Left forelimb (tissue), 1 donor: ENCODE measurements at regions not wholly inside any gene's neighbourhood (a gene's known extent, or its start where the extent isn't known, plus 50 kb on each side); places are given as distances from the start of the nearest gene placed in this dataset.

ENCODE experiments used
- DNase-seq: peaks from one replicate; pipeline ENCODE4 v3.0.0-alpha.2; 2018; ENCODE audit warnings: low spot score

DNA sequence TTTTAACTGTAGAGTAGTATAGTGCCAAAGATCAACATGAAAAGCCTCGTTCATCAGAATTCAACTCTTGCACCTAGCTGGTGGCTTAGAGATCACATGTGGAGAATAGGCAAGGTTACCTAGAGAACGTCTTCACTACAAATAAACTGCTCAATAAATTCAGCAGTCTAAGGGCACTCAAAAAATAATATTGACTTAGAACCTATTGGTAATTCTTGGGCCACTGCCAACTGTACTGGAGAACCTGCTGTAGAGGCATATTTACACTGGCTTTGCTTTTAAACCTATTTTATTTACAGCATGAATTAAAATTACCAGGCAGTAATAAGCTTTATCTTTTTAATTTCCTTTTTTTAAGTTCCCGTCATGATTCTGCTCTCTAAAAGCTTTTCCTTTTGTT, 343.7 kb downstream of the PDHA2 start:
- DNase-seq = no peak

- DNase-seq = no peak
Observed at GRCh38 chr4:96186593-96186992, 346.7 kb downstream of the PDHA2 start.

GRCh38 chr4:96189761-96190160, 349.9 kb downstream of the PDHA2 start:
- DNase-seq = no peak

- DNase-seq = no peak
Observed at GRCh38 chr4:96193061-96193460, 353.2 kb downstream of the PDHA2 start.

- no peak for DNase-seq
Observed at GRCh38 chr4:96194993-96195392, 355.1 kb downstream of the PDHA2 start.

- DNase-seq = no peak
Observed at GRCh38 chr4:96205143-96205936, 365.4 kb downstream of the PDHA2 start.

DNA sequence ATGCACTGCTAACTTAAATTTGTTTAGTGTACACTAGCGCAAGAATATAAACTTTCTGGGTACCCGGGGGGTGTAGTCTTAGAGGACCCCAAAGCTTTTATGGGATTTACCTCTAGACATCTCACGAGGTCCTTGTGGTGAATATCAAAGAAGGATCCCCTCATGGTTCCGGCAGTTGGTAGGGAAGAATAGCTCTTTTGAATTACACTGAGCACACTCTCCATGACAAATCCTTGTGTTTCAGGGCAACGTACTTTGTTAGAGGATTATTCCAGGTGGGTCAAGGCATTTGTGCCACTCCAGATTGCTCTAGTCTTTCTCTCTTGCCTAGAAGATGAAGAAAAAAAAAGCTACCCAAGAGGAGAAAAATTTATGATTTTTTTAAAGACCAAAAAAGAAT, 387.6 kb downstream of the PDHA2 start:
- DNase-seq = no peak

GRCh38 chr4:96228463-96228862, 388.6 kb downstream of the PDHA2 start:
- DNase-seq = no peak

- DNase-seq = no peak
Observed at GRCh38 chr4:96240041-96240440, 400.1 kb downstream of the PDHA2 start.

GRCh38 chr4:96241819-96242218, 401.9 kb downstream of the PDHA2 start:
- DNase-seq = no peak

- no peak for DNase-seq
Observed at GRCh38 chr4:96247096-96247495, 407.2 kb downstream of the PDHA2 start.

DNA sequence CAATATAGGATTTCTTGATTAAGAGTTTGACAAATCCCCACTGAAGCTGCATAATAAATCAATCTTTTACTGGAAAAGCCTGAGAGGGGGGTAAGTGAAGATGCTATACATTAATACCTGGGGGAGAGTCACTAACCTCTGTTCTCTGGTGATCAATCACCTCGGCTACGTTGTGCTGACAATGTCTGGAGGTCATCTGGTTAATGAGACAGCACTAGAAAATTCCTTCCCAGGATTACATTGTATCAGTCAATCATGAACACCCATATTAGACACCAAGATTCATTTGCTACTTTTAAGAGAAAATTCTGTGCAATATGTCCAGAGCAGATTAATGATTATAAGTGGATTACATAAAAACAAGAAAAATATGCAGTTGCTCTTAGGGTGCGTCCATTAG, 408.3 kb downstream of the PDHA2 start:
- DNase-seq = no peak

- DNase-seq = no peak
Observed at GRCh38 chr4:96260064-96260682, 420.3 kb downstream of the PDHA2 start.

GRCh38 chr4:96262057-96262456, 422.2 kb downstream of the PDHA2 start:
- no peak for DNase-seq

DNA sequence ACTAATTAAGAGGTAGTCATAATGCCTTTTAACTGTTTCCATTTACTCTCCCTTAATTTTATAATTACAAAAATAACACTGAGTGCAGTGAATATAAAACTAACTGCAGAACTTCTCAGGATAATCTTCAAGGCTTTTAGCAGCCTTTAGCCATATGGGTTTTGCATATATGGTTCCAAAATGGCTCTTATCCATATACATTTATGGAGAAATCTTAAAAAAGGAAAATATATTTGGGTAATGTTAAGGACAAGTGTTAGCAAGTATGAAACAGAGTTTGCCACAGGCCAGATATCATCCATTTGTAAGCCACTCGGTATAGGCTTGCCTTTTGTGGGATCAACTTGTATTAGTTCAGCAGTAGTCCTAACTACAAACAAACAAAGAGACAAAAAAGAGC, 423.4 kb downstream of the PDHA2 start:
- no peak for DNase-seq

DNA sequence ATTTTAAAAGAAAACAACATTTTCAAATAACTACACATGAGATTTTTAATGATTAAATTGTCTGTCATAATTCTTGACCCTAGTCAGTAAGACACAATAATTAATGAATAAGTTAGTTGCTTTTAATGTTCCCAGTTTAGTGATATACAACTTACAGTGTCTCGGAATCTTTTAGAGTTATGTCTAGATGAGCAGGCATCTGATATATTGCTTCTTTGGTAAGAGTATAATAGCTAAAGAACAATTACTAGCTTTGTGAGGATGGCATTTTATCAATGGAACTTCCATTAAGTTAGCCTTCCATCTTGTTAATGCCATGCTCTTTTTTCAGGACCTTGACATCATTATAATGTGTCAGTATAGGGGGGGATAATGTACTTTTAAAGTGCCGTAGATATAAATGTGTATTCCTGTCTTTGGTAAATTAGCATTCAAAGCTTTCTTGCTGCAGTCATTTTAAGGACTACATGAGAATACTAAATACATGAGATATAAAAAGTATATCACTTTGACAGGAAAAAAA, 425.1 kb downstream of the PDHA2 start:
- no peak for DNase-seq

GRCh38 chr4:96293806-96294205, 453.9 kb downstream of the PDHA2 start:
- no peak for DNase-seq

- no peak for DNase-seq
Observed at GRCh38 chr4:96295143-96295741, 455.3 kb downstream of the PDHA2 start.

GRCh38 chr4:96301715-96302114, 461.8 kb downstream of the PDHA2 start:
- DNase-seq = no peak

- DNase-seq = no peak
Observed at GRCh38 chr4:96305030-96305429, 465.1 kb downstream of the PDHA2 start.

DNA sequence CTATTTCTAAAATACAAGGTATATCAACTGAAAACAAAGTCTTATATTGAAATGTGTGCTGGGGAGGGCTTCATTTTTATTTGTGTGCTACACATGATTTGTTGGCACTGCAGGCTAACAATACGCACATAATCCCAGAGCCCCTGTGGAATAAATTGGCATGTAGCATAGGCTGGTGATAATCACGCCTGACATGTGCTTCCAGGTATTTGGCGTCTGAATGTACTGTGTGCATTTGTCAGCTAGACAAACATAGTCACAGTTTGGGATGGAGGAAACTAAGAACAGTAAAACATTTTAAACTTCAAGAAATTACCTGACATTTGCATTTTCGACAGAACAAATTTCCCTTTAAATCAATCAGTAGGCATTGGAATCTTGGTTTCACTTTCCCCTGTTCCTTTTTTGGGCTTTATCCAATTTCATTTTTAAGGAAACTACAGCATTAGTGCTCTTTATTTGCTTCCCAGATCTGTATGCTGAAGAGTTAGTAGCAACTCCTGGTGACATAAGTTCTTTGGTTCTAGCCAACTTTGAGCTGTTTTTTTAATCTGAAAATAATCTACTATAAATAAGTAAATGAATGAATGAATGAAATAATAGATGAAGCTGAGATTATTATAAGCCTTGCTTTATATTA, 472.3 kb downstream of the PDHA2 start:
- DNase-seq = no peak

DNA sequence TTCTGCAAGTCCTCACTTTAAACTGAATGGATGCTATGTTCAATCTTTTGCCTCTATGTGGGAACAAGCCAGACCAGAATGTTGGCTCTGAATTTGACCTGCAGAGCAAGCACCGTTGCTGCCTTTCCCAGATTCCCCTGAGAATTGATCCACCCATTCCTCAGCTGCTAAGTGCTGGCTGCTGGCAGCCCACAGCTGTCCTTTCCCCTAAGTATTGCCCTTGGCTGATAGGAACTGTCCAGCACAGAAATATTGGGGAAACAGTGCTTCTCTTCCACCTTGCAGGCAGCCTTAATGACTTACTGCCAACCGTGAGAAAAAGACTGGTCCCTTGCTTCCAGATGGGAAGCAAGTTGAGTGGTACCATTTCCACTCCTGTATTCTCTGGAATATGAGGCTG, 475.9 kb downstream of the PDHA2 start:
- DNase-seq = no peak

DNA sequence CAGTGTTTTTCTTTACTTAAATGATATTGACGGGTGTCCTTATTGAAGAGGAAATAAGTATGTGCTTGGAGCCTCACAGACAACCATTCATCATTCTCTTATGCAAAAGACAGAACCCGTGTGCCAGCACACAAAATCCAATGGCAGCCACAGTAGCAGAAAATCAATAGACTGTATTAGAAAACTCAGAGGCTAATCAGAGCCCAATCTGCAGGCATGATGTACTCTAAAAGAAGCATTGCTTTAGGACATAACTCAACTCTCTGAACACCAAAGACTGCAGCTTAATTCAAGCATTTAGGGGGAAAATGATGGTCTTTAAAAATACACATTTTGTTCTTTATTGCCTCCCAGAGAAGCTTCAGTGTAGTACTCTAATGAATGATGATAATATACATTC, 476.9 kb downstream of the PDHA2 start:
- DNase-seq = no peak
